Endometrium (tissue), 2 donors: ENCODE measurements at regions not wholly inside any gene's neighbourhood (a gene's known extent, or its start where the extent isn't known, plus 50 kb on each side); places are given as distances from the start of the nearest gene placed in this dataset.
"Not testable (repeated sequence)": the region's sequence is repeated elsewhere in the genome, so short reads cannot be mapped to it uniquely, and the experiment has no call there.

Experiments
- FAIRE-seq: peaks from 2 replicates; lab custom pipeline; 2012; peaks lifted over from hg19 to GRCh38; lab: Jason Lieb, UNC
- donor health status: control.
- donor health status: control.

GRCh38 chr1:3992103-3992556 is 92.1 kb upstream of the C1orf174 start:
- no peak for FAIRE-seq

GRCh38 chr1:3992746-3993145 is 92.7 kb upstream of the C1orf174 start:
- FAIRE-seq = no peak

GRCh38 chr1:3993619-3994375 is 93.7 kb upstream of the C1orf174 start:
- no peak for FAIRE-seq

- no peak for FAIRE-seq
Measured at GRCh38 chr1:3995141-3995780, 95.2 kb upstream of the C1orf174 start.

- no peak for FAIRE-seq
Measured at GRCh38 chr1:3996846-3997705, 97.0 kb upstream of the C1orf174 start.

GRCh38 chr1:3998086-3998485 is 98.0 kb upstream of the C1orf174 start:
- FAIRE-seq = no peak

GRCh38 chr1:3999514-3999913 is 99.4 kb upstream of the C1orf174 start:
- not testable (repeated sequence) for FAIRE-seq

- FAIRE-seq = no peak
Measured at GRCh38 chr1:3999941-4000735, 100.1 kb upstream of the C1orf174 start.

- no peak for FAIRE-seq
Measured at GRCh38 chr1:4000811-4001251, 100.8 kb upstream of the C1orf174 start.

GRCh38 chr1:4001461-4001860 is 101.4 kb upstream of the C1orf174 start:
- FAIRE-seq = no peak

GRCh38 chr1:4002061-4002521 is 102.0 kb upstream of the C1orf174 start:
- FAIRE-seq = no peak

GRCh38 chr1:4002741-4003140 is 102.7 kb upstream of the C1orf174 start:
- FAIRE-seq = no peak

- no peak for FAIRE-seq
Measured at GRCh38 chr1:4003846-4004505, 103.9 kb upstream of the C1orf174 start.

GRCh38 chr1:4004635-4005430 is 104.8 kb upstream of the C1orf174 start:
- no peak for FAIRE-seq

- FAIRE-seq = no peak
Measured at GRCh38 chr1:4005431-4005830, 105.4 kb upstream of the C1orf174 start.

GRCh38 chr1:4006676-4007374 is 106.8 kb upstream of the C1orf174 start:
- no peak for FAIRE-seq

- no peak for FAIRE-seq
Measured at GRCh38 chr1:4010284-4010683, 110.2 kb upstream of the C1orf174 start.

GRCh38 chr1:4010814-4011605 is 110.9 kb upstream of the C1orf174 start:
- FAIRE-seq = no peak
